ENCODE measurements at regions not wholly inside any gene's neighbourhood (a gene's known extent, or its start where the extent isn't known, plus 50 kb on each side); places are given as distances from the start of the nearest gene placed in this dataset.

- no peak for TF ChIP-seq EP300 (IDR thresholded peaks at IDR 0.05; ENCODE audit: borderline replicate concordance)
- no peak for TF ChIP-seq EGR1 (IDR thresholded peaks at IDR 0.05)
- no peak for TF ChIP-seq YY1 (IDR thresholded peaks at IDR 0.05; ENCODE audit: low read depth)
- TF ChIP-seq NFIC (IDR thresholded peaks at IDR 0.05) = no peak
- TF ChIP-seq USF1 (IDR thresholded peaks at IDR 0.05) = no peak
- TF ChIP-seq FOXM1 (IDR thresholded peaks at IDR 0.05; ENCODE audit: borderline replicate concordance, low read depth) = no peak
- TF ChIP-seq RAD21 (IDR thresholded peaks at IDR 0.05; ENCODE audit: low read depth) = no peak
Measured at GRCh38 chr10:109126541-109126940, 796.8 kb downstream of the XPNPEP1 start.

Data from Ishikawa (cell line).